ENCODE measurements at regions not wholly inside any gene's neighbourhood (a gene's known extent, or its start where the extent isn't known, plus 50 kb on each side); places are given as distances from the start of the nearest gene placed in this dataset.

- no peaks in the 10 kb centered on the region for H3K27me3 ChIP-seq (ENCODE audit: insufficient read depth, poor library complexity, severe bottlenecking)
- DNase-seq (ENCODE audit: low read depth in 1 of 2, low spot score in 1 of 2): no peak
- TF ChIP-seq REST (IDR thresholded peaks at IDR 0.05; ENCODE audit: insufficient replicate concordance, low read depth) (no peak), SPI1 (IDR thresholded peaks at IDR 0.05; ENCODE audit: borderline replicate concordance, low read depth) (no peak), POLR2AphosphoS5 (IDR thresholded peaks at IDR 0.05; ENCODE audit: low read depth) (no peak), CTCF (IDR thresholded peaks at IDR 0.05; ENCODE audit: insufficient read depth, low read length) (no peak), GABPA (IDR thresholded peaks at IDR 0.05; ENCODE audit: low read depth) (no peak)
- H3K4me3 ChIP-seq (replicated peaks; ENCODE audit: insufficient read depth, low read length): no peak overlapping the region
- no peak overlapping the region for H3K27ac ChIP-seq (replicated peaks)
Observed at GRCh38 chr2:78928502-78928901, 97.0 kb upstream of the REG3G start.

- no peak overlapping the region for H3K4me3 ChIP-seq (replicated peaks; ENCODE audit: insufficient read depth, low read length)
- DNase-seq (ENCODE audit: low read depth in 1 of 2, low spot score in 1 of 2): no peak
- TF ChIP-seq GABPA (IDR thresholded peaks at IDR 0.05; ENCODE audit: low read depth): no peak
- no peak for TF ChIP-seq REST (IDR thresholded peaks at IDR 0.05; ENCODE audit: insufficient replicate concordance, low read depth)
- TF ChIP-seq POLR2AphosphoS5 (IDR thresholded peaks at IDR 0.05; ENCODE audit: low read depth): no peak
- peak; percentile 50; the same call in 1 of the 2 replicates for TF ChIP-seq SPI1 (IDR thresholded peaks at IDR 0.05; ENCODE audit: borderline replicate concordance, low read depth)
- TF ChIP-seq CTCF (IDR thresholded peaks at IDR 0.05; ENCODE audit: insufficient read depth, low read length): no peak
Observed at GRCh38 chr2:78940998-78941397, 84.5 kb upstream of the REG3G start.

GRCh38 chr2:78941751-78942150 is 83.8 kb upstream of the REG3G start:
- no peaks in the 10 kb centered on the region for H3K27me3 ChIP-seq (ENCODE audit: insufficient read depth, poor library complexity, severe bottlenecking)
- TF ChIP-seq SPI1 (IDR thresholded peaks at IDR 0.05; ENCODE audit: borderline replicate concordance, low read depth): no peak
- TF ChIP-seq REST (IDR thresholded peaks at IDR 0.05; ENCODE audit: insufficient replicate concordance, low read depth): no peak
- no peak for TF ChIP-seq POLR2AphosphoS5 (IDR thresholded peaks at IDR 0.05; ENCODE audit: low read depth)
- TF ChIP-seq CTCF (IDR thresholded peaks at IDR 0.05; ENCODE audit: insufficient read depth, low read length): no peak
- no peak overlapping the region for H3K27ac ChIP-seq (replicated peaks)
- H3K4me3 ChIP-seq (replicated peaks; ENCODE audit: insufficient read depth, low read length): no peak overlapping the region
- DNase-seq (ENCODE audit: low read depth in 1 of 2, low spot score in 1 of 2): no peak

More at GRCh38 chr2:78940998-78941397, 84.5 kb upstream of the REG3G start:
- Histone ChIP-seq H3K27me3 (ENCODE audit: insufficient read depth, poor library complexity, severe bottlenecking) (no peaks in the 10 kb centered on the region), H3K27ac (replicated peaks) (no peak overlapping the region)
